LNCaP clone FGC (cell line): ENCODE measurements at regions not wholly inside any gene's neighbourhood (a gene's known extent, or its start where the extent isn't known, plus 50 kb on each side); places are given as distances from the start of the nearest gene placed in this dataset.

Experiments used
- DNase-seq: peaks from one replicate; pipeline ENCODE4 v3.0.0-alpha.2; 2011; ENCODE audit warnings: low read depth
- H3K4me3 ChIP-seq: 2 replicates; pipeline ENCODE4 v1.5.1; 2011; ENCODE audit warnings: mild to moderate bottlenecking, low read depth, low read length, control low read depth
- CTCF ChIP-seq: IDR thresholded peaks from 2 replicates; pipeline ENCODE4 v1.5.1; 2012; ENCODE audit warnings: mild to moderate bottlenecking; ENCODE audit not compliant: control insufficient read depth, insufficient read depth; ENCODE audit errors: extremely low read depth

GRCh38 chr6:14975471-14975817 is 270.4 kb upstream of the JARID2 start:
- TF ChIP-seq CTCF: no peak
- DNase-seq: no peak
- H3K4me3 ChIP-seq: no peak overlapping the region

- TF ChIP-seq CTCF: no peak
- no peak for DNase-seq
- no peak overlapping the region for H3K4me3 ChIP-seq
Measured at GRCh38 chr6:14977747-14978382, 268.0 kb upstream of the JARID2 start.

GRCh38 chr6:14981960-14982359 is 263.9 kb upstream of the JARID2 start:
- TF ChIP-seq CTCF: no peak
- no peak overlapping the region for H3K4me3 ChIP-seq
- no peak for DNase-seq

GRCh38 chr6:14983599-14984518 is 262.0 kb upstream of the JARID2 start:
- DNase-seq: peak; percentile 22
- no peak overlapping the region for H3K4me3 ChIP-seq
- no peak for TF ChIP-seq CTCF

GRCh38 chr6:14984519-14984853 is 261.4 kb upstream of the JARID2 start:
- no peak for TF ChIP-seq CTCF
- no peak overlapping the region for H3K4me3 ChIP-seq
- no peak for DNase-seq

GRCh38 chr6:14985366-14985765 is 260.5 kb upstream of the JARID2 start:
- H3K4me3 ChIP-seq: no peak overlapping the region
- DNase-seq: no peak
- no peak for TF ChIP-seq CTCF

- no peak for DNase-seq
- no peak overlapping the region for H3K4me3 ChIP-seq
- TF ChIP-seq CTCF: no peak
Measured at GRCh38 chr6:14986370-14986769, 259.5 kb upstream of the JARID2 start.
